C4-2B (cell line): ENCODE measurements at regions not wholly inside any gene's neighbourhood (a gene's known extent, or its start where the extent isn't known, plus 50 kb on each side); places are given as distances from the start of the nearest gene placed in this dataset.

ENCODE experiments used
- H3K27ac ChIP-seq: fragments of 450-650 bp; 2 replicates; pipeline ENCODE4 v1.5.1; 2017
- CTCF ChIP-seq: fragments of 450-650 bp; conservative IDR thresholded peaks from 2 replicates; pipeline ENCODE4 v1.5.1; 2017; ENCODE audit warnings: mild to moderate bottlenecking
- ZFX ChIP-seq: fragments of 450-650 bp; IDR thresholded peaks from 2 replicates; pipeline ENCODE4 v1.6.1; 2017

- no peak for TF ChIP-seq CTCF
- no peak for TF ChIP-seq ZFX
- no peak overlapping the region for H3K27ac ChIP-seq
Observed at GRCh38 chr16:82345318-82345717, 175.3 kb upstream of the MPHOSPH6 start.

- TF ChIP-seq CTCF (peak; percentile 78), ZFX (no peak)
- no peak overlapping the region for H3K27ac ChIP-seq
Observed at GRCh38 chr16:82344157-82344556, 174.1 kb upstream of the MPHOSPH6 start.

GRCh38 chr16:82341146-82341669 lies 171.2 kb upstream of the MPHOSPH6 start:
- no peak overlapping the region for H3K27ac ChIP-seq
- TF ChIP-seq ZFX (no peak), CTCF (no peak)

- TF ChIP-seq CTCF = no peak
- no peak for TF ChIP-seq ZFX
- no peak overlapping the region for H3K27ac ChIP-seq
Observed at GRCh38 chr16:82340531-82340930, 170.5 kb upstream of the MPHOSPH6 start.

- H3K27ac ChIP-seq = no peak overlapping the region
- TF ChIP-seq CTCF = no peak
- no peak for TF ChIP-seq ZFX
Observed at GRCh38 chr16:82337355-82337754, 167.3 kb upstream of the MPHOSPH6 start.

GRCh38 chr16:82331974-82332750 lies 162.1 kb upstream of the MPHOSPH6 start:
- TF ChIP-seq CTCF (no peak), ZFX (no peak)
- H3K27ac ChIP-seq = peak overlapping the region; percentile 58

- H3K27ac ChIP-seq = peak overlapping the region; percentile 58
- no peak for TF ChIP-seq ZFX
- no peak for TF ChIP-seq CTCF
Observed at GRCh38 chr16:82331397-82331796, 161.4 kb upstream of the MPHOSPH6 start.
